Thyroid gland (tissue), 4 donors: ENCODE measurements at regions not wholly inside any gene's neighbourhood (a gene's known extent, or its start where the extent isn't known, plus 50 kb on each side); places are given as distances from the start of the nearest gene placed in this dataset.

Experiments
- DNase-seq, 2 donors: peaks; one replicate each; pipeline ENCODE4 v3.0.0-alpha.2; 2019
- H3K27ac ChIP-seq, 3 donors: fragments of 200-600 bp; sonication (generic); 1 replicate in 2 of 3; 2 replicates in 1 of 3; pipeline ENCODE4 v1.5.1; 2016 to 2019; ENCODE audit warnings: mild to moderate bottlenecking in 1 of 3, moderate library complexity in 1 of 3
- H3K27me3 ChIP-seq: fragments of 200-600 bp; sonication (generic); one replicate; pipeline ENCODE4 v1.5.1; 2019
- H3K36me3 ChIP-seq, 2 donors: fragments of 200-600 bp; sonication (generic); one replicate each; pipeline ENCODE4 v1.5.1; 2016 to 2019
- H3K4me1 ChIP-seq, 2 donors: fragments of 200-600 bp; sonication (generic); one replicate each; pipeline ENCODE4 v1.5.1; 2017 to 2019
- H3K4me3 ChIP-seq, 3 donors: fragments of 200-600 bp; sonication (generic); replicated peaks in 1 of 3; 1 replicate in 2 of 3; 2 replicates in 1 of 3; pipeline ENCODE4 v1.5.1; 2016; ENCODE audit warnings: mild to moderate bottlenecking in 1 of 3
- H3K9me3 ChIP-seq: fragments of 200-600 bp; sonication (generic); one replicate; pipeline ENCODE4 v1.5.1; 2017
- CTCF ChIP-seq, 6 experiments: fragments of 200-600 bp in 3 of 6; fragments of 450-650 bp in 3 of 6; sonication (generic) in 3 of 6; IDR thresholded peaks; one replicate each; pipeline ENCODE4 v1.5.1; 2016 to 2019; ENCODE audit warnings: antibody characterized with exemption in 6 of 6, mild to moderate bottlenecking in 2 of 6, inconsistent platforms in 1 of 6, moderate library complexity in 1 of 6
- POLR2A ChIP-seq, 2 donors: fragments of 450-650 bp; IDR thresholded peaks; one replicate each; pipeline ENCODE4 v1.6.1; 2017; ENCODE audit warnings: antibody characterized with exemption in 2 of 2, mild to moderate bottlenecking in 2 of 2, moderate library complexity in 1 of 2
- WGBS, 2 donors: methylation state at CpG; one replicate each; pipeline ENCODE4 v1.1.5; 2017; 5-methylcytosine and 5-hydroxymethylcytosine counted together
- intact Hi-C: fragments of 100-400 bp; cut with DNase I; formaldehyde crosslinking; loops from one replicate; pipeline ENCODE4 v1.15.1; 2023

DNA sequence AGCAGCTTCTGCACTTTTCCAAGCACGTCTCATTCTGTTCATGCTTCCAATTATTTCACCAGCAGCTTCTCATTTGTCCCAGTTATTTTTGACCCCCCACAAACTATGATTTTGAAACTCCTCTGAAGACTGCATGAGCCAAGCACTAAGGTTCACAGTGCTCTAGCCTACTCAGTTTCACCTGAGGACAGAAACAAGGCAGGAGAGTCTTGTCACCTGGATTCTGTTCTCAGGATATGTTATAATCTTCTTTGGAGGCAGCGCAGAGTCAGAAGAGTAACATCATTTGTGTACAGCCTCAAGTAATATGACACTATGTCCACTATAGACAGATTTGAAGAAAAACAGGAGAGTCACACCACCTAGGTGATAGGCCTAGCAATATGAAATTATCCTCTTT is 985.1 kb upstream of the TSPY4 start:
- Histone ChIP-seq H3K9me3 (no peaks in the 10 kb centered on the region), H3K4me1 (no peaks in the 10 kb centered on the region), H3K36me3 (no peaks in the 10 kb centered on the region), H3K4me3 (no peak overlapping the region), H3K27me3 (no peaks in the 10 kb centered on the region), H3K27ac (no peak overlapping the region)
- DNase-seq: no peak
- TF ChIP-seq POLR2A (IDR thresholded peaks at IDR 0.05): no peak
- no peak for TF ChIP-seq CTCF (IDR thresholded peaks at IDR 0.05)
- intact Hi-C loops: no loop called here
- 65 to 66% methylated on average over 2 of the region's 2 CpGs for WGBS, 2 donors

DNA sequence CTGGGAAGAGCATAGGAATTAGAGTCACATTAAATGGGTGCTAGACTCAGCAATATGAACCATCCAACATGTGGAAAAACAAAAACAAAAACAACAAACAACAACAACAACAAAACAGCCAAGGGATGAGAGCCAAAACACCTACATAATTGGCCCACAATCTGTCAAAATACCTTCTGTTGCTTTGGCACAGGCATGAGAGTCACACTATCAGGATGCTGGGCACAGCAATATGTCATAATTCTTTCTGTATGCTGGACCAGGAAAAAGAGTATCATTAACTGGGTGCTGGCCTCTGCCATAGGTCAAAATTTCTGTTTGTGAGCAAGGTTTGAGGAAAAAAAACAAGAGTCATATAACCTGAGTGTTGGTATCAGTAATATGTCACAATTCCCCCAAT is 979.1 kb upstream of the TSPY4 start:
- no peak overlapping the region for H3K27ac ChIP-seq
- H3K27me3 ChIP-seq: no peaks in the 10 kb centered on the region
- no peak for DNase-seq
- TF ChIP-seq POLR2A (IDR thresholded peaks at IDR 0.05): no peak
- TF ChIP-seq CTCF (IDR thresholded peaks at IDR 0.05): no peak
- H3K36me3 ChIP-seq: no peaks in the 10 kb centered on the region
- intact Hi-C loops: no loop called here
- no peaks in the 10 kb centered on the region for H3K9me3 ChIP-seq
- no peak overlapping the region for H3K4me3 ChIP-seq
- H3K4me1 ChIP-seq: no peaks in the 10 kb centered on the region

DNA sequence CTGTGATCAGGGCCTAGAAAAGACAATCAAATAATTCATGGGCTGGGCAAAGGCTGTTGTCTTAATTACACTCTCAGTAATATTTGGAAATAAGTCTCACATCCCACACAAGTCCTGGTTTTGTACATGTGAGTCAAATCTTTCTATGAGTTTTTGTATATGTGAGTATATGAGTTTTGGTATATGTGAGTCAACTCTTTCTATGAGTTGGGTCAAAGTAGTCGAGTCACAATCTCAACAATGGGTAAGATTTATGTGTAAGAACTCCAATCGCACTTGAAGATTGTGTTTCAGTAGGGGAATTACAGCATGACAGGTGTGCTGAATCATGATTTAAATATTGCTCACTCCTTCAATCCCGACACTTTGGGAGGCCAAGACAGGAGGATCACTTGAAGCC is 975.5 kb upstream of the TSPY4 start:
- intact Hi-C loops: no loop called here
- no peak for DNase-seq
- H3K4me3 ChIP-seq: no peak overlapping the region
- no peaks in the 10 kb centered on the region for H3K4me1 ChIP-seq
- H3K36me3 ChIP-seq: no peaks in the 10 kb centered on the region
- no peaks in the 10 kb centered on the region for H3K27me3 ChIP-seq
- 61 to 76% methylated on average over 3 of the region's 3 CpGs for WGBS, 2 donors
- no peak overlapping the region for H3K27ac ChIP-seq
- H3K9me3 ChIP-seq: no peaks in the 10 kb centered on the region
- TF ChIP-seq CTCF (IDR thresholded peaks at IDR 0.05) (no peak), POLR2A (IDR thresholded peaks at IDR 0.05) (no peak)

GRCh38 chrY:8377491-8377890 is 959.8 kb upstream of the TSPY4 start:
- 62 to 66% methylated on average over 3 of the region's 3 CpGs for WGBS, 2 donors
- Histone ChIP-seq H3K9me3 (no peaks in the 10 kb centered on the region), H3K36me3 (no peaks in the 10 kb centered on the region), H3K4me1 (no peaks in the 10 kb centered on the region), H3K27ac (no peak overlapping the region), H3K27me3 (no peaks in the 10 kb centered on the region), H3K4me3 (no peak overlapping the region)
- intact Hi-C loops: no loop called here
- no peak for DNase-seq
- no peak for TF ChIP-seq POLR2A (IDR thresholded peaks at IDR 0.05)
- no peak for TF ChIP-seq CTCF (IDR thresholded peaks at IDR 0.05)

- H3K27ac ChIP-seq: no peak overlapping the region
- H3K27me3 ChIP-seq: no peaks in the 10 kb centered on the region
- no peak overlapping the region for H3K4me3 ChIP-seq
- H3K4me1 ChIP-seq: no peaks in the 10 kb centered on the region
- TF ChIP-seq CTCF (IDR thresholded peaks at IDR 0.05) (no peak), POLR2A (IDR thresholded peaks at IDR 0.05) (no peak)
- no peaks in the 10 kb centered on the region for H3K9me3 ChIP-seq
- H3K36me3 ChIP-seq: no peaks in the 10 kb centered on the region
- WGBS, 2 donors: 87 to 93% methylated on average over 3 of the region's 3 CpGs
- intact Hi-C loops: no loop called here
- DNase-seq: no peak
These were observed 957.5 kb upstream of the TSPY4 start for GRCh38 chrY:8379800-8380199.
